IPS-20b (cell line): ENCODE measurements at regions not wholly inside any gene's neighbourhood (a gene's known extent, or its start where the extent isn't known, plus 50 kb on each side); places are given as distances from the start of the nearest gene placed in this dataset.

Experiments
- H3K27ac ChIP-seq: one replicate; pipeline ENCODE4 v1.5.1; 2013; ENCODE audit warnings: low read length
- H3K27me3 ChIP-seq: 2 replicates; pipeline ENCODE4 v1.6.1; 2013; ENCODE audit warnings: mild to moderate bottlenecking, low read length, inconsistent platforms; ENCODE audit not compliant: insufficient read depth
- H3K36me3 ChIP-seq: 2 replicates; pipeline ENCODE4 v1.6.1; 2013; ENCODE audit warnings: low read depth, mild to moderate bottlenecking, inconsistent platforms, low read length, moderate library complexity; ENCODE audit not compliant: insufficient read depth
- H3K4me1 ChIP-seq: 2 replicates; pipeline ENCODE4 v1.6.1; 2013; ENCODE audit warnings: mild to moderate bottlenecking, control low read depth, inconsistent platforms, low read length, moderate library complexity; ENCODE audit not compliant: insufficient read depth
- H3K4me3 ChIP-seq: 2 replicates; pipeline ENCODE4 v1.5.1; 2013; ENCODE audit warnings: mild to moderate bottlenecking, low read length, inconsistent platforms
- H3K9ac ChIP-seq: 2 replicates; pipeline ENCODE4 v1.6.1; 2013; ENCODE audit warnings: low read depth, mild to moderate bottlenecking, inconsistent platforms, low read length, moderate library complexity
- H3K9me3 ChIP-seq: 2 replicates; pipeline ENCODE4 v1.6.1; 2013; ENCODE audit warnings: mild to moderate bottlenecking, low read depth, low read length, inconsistent platforms; ENCODE audit not compliant: insufficient read depth

- Histone ChIP-seq H3K27me3 (peaks cover 40% of the 10 kb centered on the region), H3K4me3 (peak overlapping the region; percentile 80), H3K9me3 (no peaks in the 10 kb centered on the region), H3K36me3 (no peaks in the 10 kb centered on the region), H3K27ac (no peak overlapping the region), H3K4me1 (no peaks in the 10 kb centered on the region), H3K9ac (peak overlapping the region; percentile 70; the same call in 1 of the 2 replicates)
Measured at GRCh38 chr5:56480078-56480704, 247.1 kb upstream of the ANKRD55 start.

GRCh38 chr5:56479696-56480077 is 246.6 kb upstream of the ANKRD55 start:
- no peak overlapping the region for H3K27ac ChIP-seq
- peaks cover 40% of the 10 kb centered on the region for H3K27me3 ChIP-seq
- H3K36me3 ChIP-seq = no peaks in the 10 kb centered on the region
- no peak overlapping the region for H3K9ac ChIP-seq
- H3K9me3 ChIP-seq = no peaks in the 10 kb centered on the region
- no peak overlapping the region for H3K4me3 ChIP-seq
- H3K4me1 ChIP-seq = no peaks in the 10 kb centered on the region

GRCh38 chr5:56479126-56479525 is 246.0 kb upstream of the ANKRD55 start:
- H3K36me3 ChIP-seq = no peaks in the 10 kb centered on the region
- peaks cover 40% of the 10 kb centered on the region for H3K27me3 ChIP-seq
- H3K9ac ChIP-seq = no peak overlapping the region
- no peaks in the 10 kb centered on the region for H3K4me1 ChIP-seq
- no peak overlapping the region for H3K27ac ChIP-seq
- no peak overlapping the region for H3K4me3 ChIP-seq
- no peaks in the 10 kb centered on the region for H3K9me3 ChIP-seq

GRCh38 chr5:56478062-56478461 is 244.9 kb upstream of the ANKRD55 start:
- Histone ChIP-seq H3K4me3 (no peak overlapping the region), H3K27me3 (peaks cover 40% of the 10 kb centered on the region), H3K36me3 (no peaks in the 10 kb centered on the region), H3K4me1 (no peaks in the 10 kb centered on the region), H3K27ac (no peak overlapping the region), H3K9ac (no peak overlapping the region), H3K9me3 (no peaks in the 10 kb centered on the region)

- Histone ChIP-seq H3K36me3 (no peaks in the 10 kb centered on the region), H3K9ac (no peak overlapping the region), H3K4me1 (no peaks in the 10 kb centered on the region), H3K4me3 (no peak overlapping the region), H3K9me3 (no peaks in the 10 kb centered on the region), H3K27ac (no peak overlapping the region), H3K27me3 (peaks cover 29% of the 10 kb centered on the region)
Measured at GRCh38 chr5:56476487-56476856, 243.3 kb upstream of the ANKRD55 start.

- H3K36me3 ChIP-seq = no peaks in the 10 kb centered on the region
- H3K9ac ChIP-seq = no peak overlapping the region
- peaks cover 23% of the 10 kb centered on the region for H3K27me3 ChIP-seq
- no peak overlapping the region for H3K4me3 ChIP-seq
- H3K4me1 ChIP-seq = no peaks in the 10 kb centered on the region
- no peak overlapping the region for H3K27ac ChIP-seq
- H3K9me3 ChIP-seq = no peaks in the 10 kb centered on the region
Measured at GRCh38 chr5:56475689-56476486, 242.8 kb upstream of the ANKRD55 start.

- Histone ChIP-seq H3K36me3 (no peaks in the 10 kb centered on the region), H3K9ac (no peak overlapping the region), H3K9me3 (no peaks in the 10 kb centered on the region), H3K4me1 (no peaks in the 10 kb centered on the region), H3K27me3 (no peaks in the 10 kb centered on the region; the same call in 1 of the 2 replicates), H3K4me3 (no peak overlapping the region), H3K27ac (no peak overlapping the region)
Measured at GRCh38 chr5:56471707-56472106, 238.6 kb upstream of the ANKRD55 start.

- Histone ChIP-seq H3K9me3 (no peaks in the 10 kb centered on the region), H3K36me3 (no peaks in the 10 kb centered on the region), H3K9ac (no peak overlapping the region), H3K4me1 (no peaks in the 10 kb centered on the region), H3K4me3 (no peak overlapping the region), H3K27me3 (no peaks in the 10 kb centered on the region), H3K27ac (no peak overlapping the region)
Measured at GRCh38 chr5:56470007-56470406, 236.9 kb upstream of the ANKRD55 start.

- no peaks in the 10 kb centered on the region for H3K27me3 ChIP-seq
- peaks cover 5% of the 10 kb centered on the region; the same call in 1 of the 2 replicates for H3K4me1 ChIP-seq
- H3K27ac ChIP-seq = no peak overlapping the region
- H3K9ac ChIP-seq = no peak overlapping the region
- H3K4me3 ChIP-seq = no peak overlapping the region
- no peaks in the 10 kb centered on the region for H3K9me3 ChIP-seq
- no peaks in the 10 kb centered on the region for H3K36me3 ChIP-seq
Measured at GRCh38 chr5:56468277-56468676, 235.1 kb upstream of the ANKRD55 start.

- H3K36me3 ChIP-seq = no peaks in the 10 kb centered on the region
- no peaks in the 10 kb centered on the region for H3K27me3 ChIP-seq
- H3K9ac ChIP-seq = no peak overlapping the region
- no peak overlapping the region for H3K4me3 ChIP-seq
- H3K27ac ChIP-seq = no peak overlapping the region
- no peaks in the 10 kb centered on the region for H3K9me3 ChIP-seq
- H3K4me1 ChIP-seq = peaks cover 5% of the 10 kb centered on the region; the same call in 1 of the 2 replicates
Measured at GRCh38 chr5:56467176-56467717, 234.1 kb upstream of the ANKRD55 start.

- Histone ChIP-seq H3K4me3 (no peak overlapping the region), H3K4me1 (peaks cover 5% of the 10 kb centered on the region; the same call in 1 of the 2 replicates), H3K27ac (no peak overlapping the region), H3K27me3 (no peaks in the 10 kb centered on the region), H3K9ac (no peak overlapping the region), H3K9me3 (no peaks in the 10 kb centered on the region), H3K36me3 (no peaks in the 10 kb centered on the region)
Measured at GRCh38 chr5:56466136-56466816, 233.1 kb upstream of the ANKRD55 start.
